ENCODE measurements at regions not wholly inside any gene's neighbourhood (a gene's known extent, or its start where the extent isn't known, plus 50 kb on each side); places are given as distances from the start of the nearest gene placed in this dataset.

DNA sequence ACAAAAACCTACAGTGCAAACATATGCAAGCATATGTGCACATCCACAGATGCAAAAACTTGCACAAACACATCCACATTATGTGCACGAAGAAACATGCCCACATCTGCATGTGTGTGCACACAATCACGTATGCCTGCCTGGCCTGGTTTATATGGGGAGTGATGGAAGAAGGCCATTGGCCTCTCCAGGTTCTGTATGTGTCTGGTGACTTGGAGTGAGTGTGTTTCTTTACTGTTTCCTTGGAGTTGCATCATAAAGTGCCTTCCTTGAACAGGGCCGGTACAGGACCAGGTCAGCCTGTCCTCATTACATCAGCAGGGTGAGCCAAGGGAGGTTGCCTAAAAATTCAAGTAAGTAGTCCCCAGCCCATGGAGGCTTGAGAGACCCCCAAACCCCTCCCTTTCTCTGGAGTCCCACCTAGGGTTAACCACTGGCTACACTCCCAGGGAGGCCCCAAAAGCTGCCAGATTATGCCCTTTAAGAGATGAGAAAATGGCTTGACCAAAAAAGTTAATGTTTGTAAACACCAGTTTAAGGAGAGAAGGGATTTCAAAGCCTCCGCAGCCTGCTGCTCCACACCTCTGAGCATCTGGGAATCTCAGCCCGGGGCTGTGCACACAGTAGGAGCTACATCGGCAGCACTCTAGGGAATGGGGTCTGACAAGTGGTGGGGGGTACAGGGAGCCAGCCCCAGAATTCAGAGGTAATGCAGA is 140.8 kb downstream of the VEGFA start (continued):
- TF ChIP-seq RAD21 (CRISPR knock-in tag; conservative IDR thresholded peaks at IDR 0.05 in 1 of 2, IDR thresholded peaks at IDR 0.05 in 1 of 2), result peak; percentile 30 to 43; a peak in 3 of 4 replicates
- TF ChIP-seq DACH1 (IDR thresholded peaks at IDR 0.05; ENCODE audit: partially characterized antibody), result no peak
- no peak for TF ChIP-seq NR2C2 (CRISPR knock-in tag; IDR thresholded peaks at IDR 0.05)
- peak; percentile 73 for TF ChIP-seq NR2C2 (tag; IDR thresholded peaks at IDR 0.05)
- no peak for TF ChIP-seq CHCHD3 (CRISPR knock-in tag; IDR thresholded peaks at IDR 0.05)
- no peak for TF ChIP-seq RBM14 (IDR thresholded peaks at IDR 0.05; ENCODE audit: borderline replicate concordance, insufficient read depth, low read depth, low read length)
- TF ChIP-seq OTX1 (CRISPR knock-in tag; IDR thresholded peaks at IDR 0.05), result no peak
- peak; percentile 19; the same call in 1 of the 2 replicates for TF ChIP-seq GTF2A2 (tag; IDR thresholded peaks at IDR 0.05)
- TF ChIP-seq, protein P1, sequence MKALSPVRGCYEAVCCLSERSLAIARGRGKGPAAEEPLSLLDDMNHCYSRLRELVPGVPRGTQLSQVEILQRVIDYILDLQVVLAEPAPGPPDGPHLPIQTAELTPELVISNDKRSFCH (CRISPR knock-in tag; IDR thresholded peaks at IDR 0.05), result no peak
- TF ChIP-seq, protein P1 (tag; IDR thresholded peaks at IDR 0.05), result peak; percentile 30; the same call in 1 of the 2 replicates
- TF ChIP-seq, protein P2, sequence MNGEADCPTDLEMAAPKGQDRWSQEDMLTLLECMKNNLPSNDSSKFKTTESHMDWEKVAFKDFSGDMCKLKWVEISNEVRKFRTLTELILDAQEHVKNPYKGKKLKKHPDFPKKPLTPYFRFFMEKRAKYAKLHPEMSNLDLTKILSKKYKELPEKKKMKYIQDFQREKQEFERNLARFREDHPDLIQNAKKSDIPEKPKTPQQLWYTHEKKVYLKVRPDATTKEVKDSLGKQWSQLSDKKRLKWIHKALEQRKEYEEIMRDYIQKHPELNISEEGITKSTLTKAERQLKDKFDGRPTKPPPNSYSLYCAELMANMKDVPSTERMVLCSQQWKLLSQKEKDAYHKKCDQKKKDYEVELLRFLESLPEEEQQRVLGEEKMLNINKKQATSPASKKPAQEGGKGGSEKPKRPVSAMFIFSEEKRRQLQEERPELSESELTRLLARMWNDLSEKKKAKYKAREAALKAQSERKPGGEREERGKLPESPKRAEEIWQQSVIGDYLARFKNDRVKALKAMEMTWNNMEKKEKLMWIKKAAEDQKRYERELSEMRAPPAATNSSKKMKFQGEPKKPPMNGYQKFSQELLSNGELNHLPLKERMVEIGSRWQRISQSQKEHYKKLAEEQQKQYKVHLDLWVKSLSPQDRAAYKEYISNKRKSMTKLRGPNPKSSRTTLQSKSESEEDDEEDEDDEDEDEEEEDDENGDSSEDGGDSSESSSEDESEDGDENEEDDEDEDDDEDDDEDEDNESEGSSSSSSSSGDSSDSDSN (IDR thresholded peaks at IDR 0.05; ENCODE audit: borderline replicate concordance in 1 of 2, low read depth in 2 of 2, low read length in 2 of 2), result no peak; a peak in 1 of 4 replicates
- TF ChIP-seq SREBF2 (CRISPR knock-in tag; IDR thresholded peaks at IDR 0.05), result no peak
- no peak for TF ChIP-seq RB1 (IDR thresholded peaks at IDR 0.05; ENCODE audit: low read depth)
- TF ChIP-seq, protein P3, sequence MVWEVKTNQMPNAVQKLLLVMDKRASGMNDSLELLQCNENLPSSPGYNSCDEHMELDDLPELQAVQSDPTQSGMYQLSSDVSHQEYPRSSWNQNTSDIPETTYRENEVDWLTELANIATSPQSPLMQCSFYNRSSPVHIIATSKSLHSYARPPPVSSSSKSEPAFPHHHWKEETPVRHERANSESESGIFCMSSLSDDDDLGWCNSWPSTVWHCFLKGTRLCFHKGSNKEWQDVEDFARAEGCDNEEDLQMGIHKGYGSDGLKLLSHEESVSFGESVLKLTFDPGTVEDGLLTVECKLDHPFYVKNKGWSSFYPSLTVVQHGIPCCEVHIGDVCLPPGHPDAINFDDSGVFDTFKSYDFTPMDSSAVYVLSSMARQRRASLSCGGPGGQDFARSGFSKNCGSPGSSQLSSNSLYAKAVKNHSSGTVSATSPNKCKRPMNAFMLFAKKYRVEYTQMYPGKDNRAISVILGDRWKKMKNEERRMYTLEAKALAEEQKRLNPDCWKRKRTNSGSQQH (CRISPR knock-in tag; IDR thresholded peaks at IDR 0.05), result no peak
- peak; percentile 53 for TF ChIP-seq NEUROD1 (IDR thresholded peaks at IDR 0.05; ENCODE audit: borderline replicate concordance, low read depth, low read length, partially characterized antibody)
- TF ChIP-seq SOX6 (IDR thresholded peaks at IDR 0.05), result peak; percentile 79; the same call in 1 of the 2 replicates
- no peak for TF ChIP-seq ZFP36 (IDR thresholded peaks at IDR 0.05; ENCODE audit: low read depth, low read length, partially characterized antibody)
- no peak for TF ChIP-seq ILF3 (IDR thresholded peaks at IDR 0.05; ENCODE audit: borderline replicate concordance)
- TF ChIP-seq, protein P4, sequence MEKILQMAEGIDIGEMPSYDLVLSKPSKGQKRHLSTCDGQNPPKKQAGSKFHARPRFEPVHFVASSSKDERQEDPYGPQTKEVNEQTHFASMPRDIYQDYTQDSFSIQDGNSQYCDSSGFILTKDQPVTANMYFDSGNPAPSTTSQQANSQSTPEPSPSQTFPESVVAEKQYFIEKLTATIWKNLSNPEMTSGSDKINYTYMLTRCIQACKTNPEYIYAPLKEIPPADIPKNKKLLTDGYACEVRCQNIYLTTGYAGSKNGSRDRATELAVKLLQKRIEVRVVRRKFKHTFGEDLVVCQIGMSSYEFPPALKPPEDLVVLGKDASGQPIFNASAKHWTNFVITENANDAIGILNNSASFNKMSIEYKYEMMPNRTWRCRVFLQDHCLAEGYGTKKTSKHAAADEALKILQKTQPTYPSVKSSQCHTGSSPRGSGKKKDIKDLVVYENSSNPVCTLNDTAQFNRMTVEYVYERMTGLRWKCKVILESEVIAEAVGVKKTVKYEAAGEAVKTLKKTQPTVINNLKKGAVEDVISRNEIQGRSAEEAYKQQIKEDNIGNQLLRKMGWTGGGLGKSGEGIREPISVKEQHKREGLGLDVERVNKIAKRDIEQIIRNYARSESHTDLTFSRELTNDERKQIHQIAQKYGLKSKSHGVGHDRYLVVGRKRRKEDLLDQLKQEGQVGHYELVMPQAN (IDR thresholded peaks at IDR 0.05; ENCODE audit: borderline replicate concordance), result no peak

Data from K562 (cell line).